ENCODE measurements at regions not wholly inside any gene's neighbourhood (a gene's known extent, or its start where the extent isn't known, plus 50 kb on each side); places are given as distances from the start of the nearest gene placed in this dataset.

- Histone ChIP-seq H3K36me3 (ENCODE audit: insufficient read depth, low read length) (no peaks in the 10 kb centered on the region), H3K79me2 (replicated peaks; ENCODE audit: insufficient read depth, low read length) (no peaks in the 10 kb centered on the region), H2AFZ (ENCODE audit: low read depth, low read length) (no peak overlapping the region), H3K4me2 (ENCODE audit: low read length) (no peak overlapping the region), H4K20me1 (ENCODE audit: insufficient read depth) (no peaks in the 10 kb centered on the region), H3K4me3 (ENCODE audit: low read length) (no peak overlapping the region), H3F3A (ENCODE audit: insufficient read depth, low read length, poor library complexity, severe bottlenecking) (no peaks in the 10 kb centered on the region), H3K9me3 (ENCODE audit: low read length) (no peaks in the 10 kb centered on the region), H3K27me3 (ENCODE audit: insufficient read depth, low read depth, low read length) (no peaks in the 10 kb centered on the region), H3K9ac (ENCODE audit: low read length) (no peak overlapping the region), H3K9me2 (ENCODE audit: insufficient read depth, low read length) (no peaks in the 10 kb centered on the region), H3K27ac (ENCODE audit: low read length) (no peak overlapping the region)
- TF ChIP-seq EZH2 (IDR thresholded peaks at IDR 0.05; ENCODE audit: borderline replicate concordance, insufficient read depth, low read length, poor library complexity, severe bottlenecking), result no peak
- no peak for TF ChIP-seq EP300 (conservative IDR thresholded peaks at IDR 0.05; ENCODE audit: poor library complexity, severe bottlenecking)
- TF ChIP-seq CTCF (IDR thresholded peaks at IDR 0.05; ENCODE audit: poor library complexity, severe bottlenecking), result no peak
- TF ChIP-seq REST (IDR thresholded peaks at IDR 0.05; ENCODE audit: borderline replicate concordance), result no peak
- TF ChIP-seq RAD21 (conservative IDR thresholded peaks at IDR 0.05), result no peak
- no peak for TF ChIP-seq SMC3 (conservative IDR thresholded peaks at IDR 0.05; ENCODE audit: poor library complexity)
- no peak for TF ChIP-seq POLR2AphosphoS5 (IDR thresholded peaks at IDR 0.05)
- TF ChIP-seq TAF1 (IDR thresholded peaks at IDR 0.05; ENCODE audit: low read depth), result no peak
- no peak for TF ChIP-seq MXI1 (conservative IDR thresholded peaks at IDR 0.05; ENCODE audit: poor library complexity, severe bottlenecking)
Measured at GRCh38 chr14:97527993-97528392, 730.8 kb downstream of the VRK1 start.

- H3K9me3 ChIP-seq (ENCODE audit: low read length), result no peaks in the 10 kb centered on the region
- H4K20me1 ChIP-seq (ENCODE audit: insufficient read depth), result no peaks in the 10 kb centered on the region
- H3K9me2 ChIP-seq (ENCODE audit: insufficient read depth, low read length), result no peaks in the 10 kb centered on the region
- no peak overlapping the region for H3K9ac ChIP-seq (ENCODE audit: low read length)
- H3K4me2 ChIP-seq (ENCODE audit: low read length), result no peak overlapping the region
- TF ChIP-seq TAF1 (IDR thresholded peaks at IDR 0.05; ENCODE audit: low read depth), result no peak
- no peak for TF ChIP-seq EP300 (conservative IDR thresholded peaks at IDR 0.05; ENCODE audit: poor library complexity, severe bottlenecking)
- no peak for TF ChIP-seq EZH2 (IDR thresholded peaks at IDR 0.05; ENCODE audit: borderline replicate concordance, insufficient read depth, low read length, poor library complexity, severe bottlenecking)
- TF ChIP-seq REST (IDR thresholded peaks at IDR 0.05; ENCODE audit: borderline replicate concordance), result no peak
- no peak for TF ChIP-seq SMC3 (conservative IDR thresholded peaks at IDR 0.05; ENCODE audit: poor library complexity)
- TF ChIP-seq CTCF (IDR thresholded peaks at IDR 0.05; ENCODE audit: poor library complexity, severe bottlenecking), result no peak
- TF ChIP-seq POLR2AphosphoS5 (IDR thresholded peaks at IDR 0.05), result no peak
- TF ChIP-seq MXI1 (conservative IDR thresholded peaks at IDR 0.05; ENCODE audit: poor library complexity, severe bottlenecking), result no peak
- no peak for TF ChIP-seq RAD21 (conservative IDR thresholded peaks at IDR 0.05)
- H3K36me3 ChIP-seq (ENCODE audit: insufficient read depth, low read length), result no peaks in the 10 kb centered on the region
- H3K79me2 ChIP-seq (replicated peaks; ENCODE audit: insufficient read depth, low read length), result no peaks in the 10 kb centered on the region
- no peak overlapping the region for H3K27ac ChIP-seq (ENCODE audit: low read length)
- H2AFZ ChIP-seq (ENCODE audit: low read depth, low read length), result no peak overlapping the region
- H3F3A ChIP-seq (ENCODE audit: insufficient read depth, low read length, poor library complexity, severe bottlenecking), result no peaks in the 10 kb centered on the region
- no peak overlapping the region for H3K4me3 ChIP-seq (ENCODE audit: low read length)
- no peaks in the 10 kb centered on the region for H3K27me3 ChIP-seq (ENCODE audit: insufficient read depth, low read depth, low read length)
Measured at GRCh38 chr14:97532052-97532451, 734.9 kb downstream of the VRK1 start.

All from neural cell (in vitro differentiated cells).